ENCODE measurements at regions not wholly inside any gene's neighbourhood (a gene's known extent, or its start where the extent isn't known, plus 50 kb on each side); places are given as distances from the start of the nearest gene placed in this dataset.

DNA sequence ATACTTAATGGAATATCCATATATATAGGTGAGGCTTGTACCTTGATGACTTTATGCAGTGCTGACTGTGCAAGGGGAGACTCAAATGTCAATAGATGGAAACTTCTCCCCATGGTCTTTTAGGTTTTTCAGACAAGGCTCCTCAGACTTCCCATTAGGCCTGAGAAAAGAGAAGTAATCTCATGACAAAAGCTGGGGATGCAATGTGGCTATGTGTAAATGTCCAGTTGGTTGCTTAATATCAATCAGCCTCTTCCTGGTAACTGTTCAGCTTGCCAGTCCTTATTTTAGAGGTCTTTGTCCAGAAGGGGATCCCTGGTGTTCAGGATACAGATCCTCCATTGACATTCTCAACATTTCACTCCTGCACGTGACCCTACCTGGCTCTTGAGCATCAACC, 621.1 kb upstream of the CDH18 start:
- Histone ChIP-seq H3K4me3 (replicated peaks in 1 of 3; ENCODE audit: insufficient read depth in 1 of 3, low read depth in 1 of 3, low read length in 3 of 3) (no peak overlapping the region), H3K27ac (ENCODE audit: insufficient read depth, low read depth, low read length) (no peak overlapping the region), H4K20me1 (replicated peaks; ENCODE audit: control insufficient read depth, extremely low read depth, insufficient read depth, low read length) (no peaks in the 10 kb centered on the region), H3K36me3 (ENCODE audit: control insufficient read depth in 2 of 2, extremely low read depth in 1 of 2, insufficient read depth in 2 of 2, low read length in 2 of 2) (no peaks in the 10 kb centered on the region), H3K9me3 (replicated peaks; ENCODE audit: control insufficient read depth, insufficient read depth, low read length) (peaks cover 2% of the 10 kb centered on the region), H3K27me3 (ENCODE audit: control insufficient read depth in 2 of 2, insufficient read depth in 2 of 2, low read length in 2 of 2) (no peaks in the 10 kb centered on the region), H3K9ac (replicated peaks; ENCODE audit: extremely low read depth, insufficient read depth, low read length) (no peak overlapping the region), H3K79me2 (ENCODE audit: control insufficient read depth, insufficient read depth, low read length) (no peaks in the 10 kb centered on the region), H3K9me1 (replicated peaks; ENCODE audit: control insufficient read depth, extremely low read depth, insufficient read depth, low read length) (no peaks in the 10 kb centered on the region), H2AFZ (ENCODE audit: low read depth, low read length) (no peak overlapping the region), H3K4me1 (ENCODE audit: control insufficient read depth, extremely low read depth, insufficient read depth, low read length) (no peaks in the 10 kb centered on the region), H3K4me2 (ENCODE audit: insufficient read depth, low read length) (no peak overlapping the region)
- no TSS peak for BruUV-seq (replicated peaks)
- CTCF ChIA-PET = no interaction called here
- POLR2A ChIA-PET = no interaction called here
- DNase-seq (ENCODE audit: low read depth, low spot score) = no peak
- TF ChIP-seq CTCF (IDR thresholded peaks at IDR 0.05; ENCODE audit: extremely low read depth in 1 of 2, insufficient read depth in 1 of 2, low read depth in 1 of 2, low read length in 2 of 2) (no peak), POLR2AphosphoS5 (IDR thresholded peaks at IDR 0.05; ENCODE audit: insufficient read depth, low read depth, low read length) (no peak)
- FAIRE-seq = no peak
- dilution Hi-C loops (cut with MboI; ENCODE audit: extremely low pct_ligation_motif_present, low sequenced_read_pairs) (no loop called here), intact Hi-C loops (cut with micrococcal nuclease) (no loop called here)

- H3K4me1 ChIP-seq (ENCODE audit: control insufficient read depth, extremely low read depth, insufficient read depth, low read length) = no peaks in the 10 kb centered on the region
- POLR2A ChIA-PET = no interaction called here
- TF ChIP-seq FOS (IDR thresholded peaks at IDR 0.05; ENCODE audit: borderline replicate concordance, insufficient read depth, low read length) (no peak), GATA2 (IDR thresholded peaks at IDR 0.05; ENCODE audit: insufficient read depth, insufficient read length, low read depth, low read length) (no peak), POLR2AphosphoS5 (IDR thresholded peaks at IDR 0.05; ENCODE audit: insufficient read depth, low read depth, low read length) (no peak), EZH2 (IDR thresholded peaks at IDR 0.05; ENCODE audit: borderline replicate concordance, low read depth, low read length, severe bottlenecking) (no peak), CTCF (IDR thresholded peaks at IDR 0.05; ENCODE audit: extremely low read depth in 1 of 2, insufficient read depth in 1 of 2, low read depth in 1 of 2, low read length in 2 of 2) (no peak), JUN (IDR thresholded peaks at IDR 0.05; ENCODE audit: borderline replicate concordance, insufficient read depth, insufficient read length, low read depth) (no peak), POLR2A (IDR thresholded peaks at IDR 0.05; ENCODE audit: low read depth, low read length) (no peak), MYC (IDR thresholded peaks at IDR 0.05; ENCODE audit: low read depth, low read length) (no peak)
- TF ChIP-seq, protein P1, sequence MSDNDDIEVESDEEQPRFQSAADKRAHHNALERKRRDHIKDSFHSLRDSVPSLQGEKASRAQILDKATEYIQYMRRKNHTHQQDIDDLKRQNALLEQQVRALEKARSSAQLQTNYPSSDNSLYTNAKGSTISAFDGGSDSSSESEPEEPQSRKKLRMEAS (IDR thresholded peaks at IDR 0.05; ENCODE audit: insufficient read depth, insufficient read length) = no peak
- no peaks in the 10 kb centered on the region for H3K36me3 ChIP-seq (ENCODE audit: control insufficient read depth in 2 of 2, extremely low read depth in 1 of 2, insufficient read depth in 2 of 2, low read length in 2 of 2)
- H4K20me1 ChIP-seq (replicated peaks; ENCODE audit: control insufficient read depth, extremely low read depth, insufficient read depth, low read length) = no peaks in the 10 kb centered on the region
- no peaks in the 10 kb centered on the region for H3K79me2 ChIP-seq (ENCODE audit: control insufficient read depth, insufficient read depth, low read length)
- dilution Hi-C loops (cut with MboI; ENCODE audit: extremely low pct_ligation_motif_present, low sequenced_read_pairs) (no loop called here), intact Hi-C loops (cut with micrococcal nuclease) (no loop called here)
- no peaks in the 10 kb centered on the region for H3K27me3 ChIP-seq (ENCODE audit: control insufficient read depth in 2 of 2, insufficient read depth in 2 of 2, low read length in 2 of 2)
- peaks cover 2% of the 10 kb centered on the region for H3K9me3 ChIP-seq (replicated peaks; ENCODE audit: control insufficient read depth, insufficient read depth, low read length)
- no peak overlapping the region for H3K27ac ChIP-seq (ENCODE audit: insufficient read depth, low read depth, low read length)
- no TSS peak for BruUV-seq (replicated peaks)
- H3K9ac ChIP-seq (replicated peaks; ENCODE audit: extremely low read depth, insufficient read depth, low read length) = no peak overlapping the region
- H3K4me2 ChIP-seq (ENCODE audit: insufficient read depth, low read length) = no peak overlapping the region
- FAIRE-seq (no peak), DNase-seq (ENCODE audit: low read depth, low spot score) (no peak)
- no peak overlapping the region for H2AFZ ChIP-seq (ENCODE audit: low read depth, low read length)
- H3K4me3 ChIP-seq (replicated peaks in 1 of 3; ENCODE audit: insufficient read depth in 1 of 3, low read depth in 1 of 3, low read length in 3 of 3) = no peak overlapping the region
- CTCF ChIA-PET = no interaction called here
- no peaks in the 10 kb centered on the region for H3K9me1 ChIP-seq (replicated peaks; ENCODE audit: control insufficient read depth, extremely low read depth, insufficient read depth, low read length)
Observed at GRCh38 chr5:20608567-20608966, 620.6 kb upstream of the CDH18 start.

Measured in endothelial cell of umbilical vein (primary cell).